HFF-Myc (cell line): ENCODE measurements at regions not wholly inside any gene's neighbourhood (a gene's known extent, or its start where the extent isn't known, plus 50 kb on each side); places are given as distances from the start of the nearest gene placed in this dataset.
"Not testable (repeated sequence)": the region's sequence is repeated elsewhere in the genome, so short reads cannot be mapped to it uniquely, and the experiment has no call there.

Experiments
- DNase-seq: peaks from one replicate; pipeline ENCODE4 v3.0.0-alpha.2; 2011; ENCODE audit warnings: low read depth; ENCODE audit errors: extremely low read depth
- H3K4me3 ChIP-seq: replicated peaks from 2 replicates; pipeline ENCODE4 v1.5.1; 2011; ENCODE audit warnings: low read depth, mild to moderate bottlenecking, control low read depth, low read length
- TF ChIP-seq, protein P1 (sequence below): IDR thresholded peaks from 2 replicates; pipeline ENCODE4 v1.5.1; 2012; ENCODE audit warnings: mild to moderate bottlenecking, low read depth, low read length, control low read depth; ENCODE audit errors: missing control alignments

DNA sequence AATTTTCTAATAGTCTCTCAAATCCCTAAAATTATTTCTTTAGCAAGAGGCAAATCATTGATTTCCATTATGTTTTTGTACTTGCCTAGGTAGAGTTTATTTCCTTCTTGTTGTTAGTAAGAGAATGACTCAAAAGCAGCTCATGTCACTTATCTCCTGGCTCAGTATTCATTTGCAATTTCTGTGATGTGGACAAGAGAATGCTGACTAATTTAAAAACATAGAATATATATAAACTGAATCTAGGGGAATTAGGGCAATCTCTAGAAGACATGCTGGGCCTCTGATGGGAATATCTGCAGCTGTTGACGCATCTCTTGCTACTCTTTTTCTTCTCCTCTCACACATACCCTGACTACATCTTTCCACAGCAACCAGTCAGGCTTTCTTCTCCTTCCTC, 130.8 kb upstream of the PRKD1 start:
- H3K4me3 ChIP-seq = no peak overlapping the region
- TF ChIP-seq, protein P1, sequence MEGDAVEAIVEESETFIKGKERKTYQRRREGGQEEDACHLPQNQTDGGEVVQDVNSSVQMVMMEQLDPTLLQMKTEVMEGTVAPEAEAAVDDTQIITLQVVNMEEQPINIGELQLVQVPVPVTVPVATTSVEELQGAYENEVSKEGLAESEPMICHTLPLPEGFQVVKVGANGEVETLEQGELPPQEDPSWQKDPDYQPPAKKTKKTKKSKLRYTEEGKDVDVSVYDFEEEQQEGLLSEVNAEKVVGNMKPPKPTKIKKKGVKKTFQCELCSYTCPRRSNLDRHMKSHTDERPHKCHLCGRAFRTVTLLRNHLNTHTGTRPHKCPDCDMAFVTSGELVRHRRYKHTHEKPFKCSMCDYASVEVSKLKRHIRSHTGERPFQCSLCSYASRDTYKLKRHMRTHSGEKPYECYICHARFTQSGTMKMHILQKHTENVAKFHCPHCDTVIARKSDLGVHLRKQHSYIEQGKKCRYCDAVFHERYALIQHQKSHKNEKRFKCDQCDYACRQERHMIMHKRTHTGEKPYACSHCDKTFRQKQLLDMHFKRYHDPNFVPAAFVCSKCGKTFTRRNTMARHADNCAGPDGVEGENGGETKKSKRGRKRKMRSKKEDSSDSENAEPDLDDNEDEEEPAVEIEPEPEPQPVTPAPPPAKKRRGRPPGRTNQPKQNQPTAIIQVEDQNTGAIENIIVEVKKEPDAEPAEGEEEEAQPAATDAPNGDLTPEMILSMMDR = no peak
- DNase-seq = no peak

DNA sequence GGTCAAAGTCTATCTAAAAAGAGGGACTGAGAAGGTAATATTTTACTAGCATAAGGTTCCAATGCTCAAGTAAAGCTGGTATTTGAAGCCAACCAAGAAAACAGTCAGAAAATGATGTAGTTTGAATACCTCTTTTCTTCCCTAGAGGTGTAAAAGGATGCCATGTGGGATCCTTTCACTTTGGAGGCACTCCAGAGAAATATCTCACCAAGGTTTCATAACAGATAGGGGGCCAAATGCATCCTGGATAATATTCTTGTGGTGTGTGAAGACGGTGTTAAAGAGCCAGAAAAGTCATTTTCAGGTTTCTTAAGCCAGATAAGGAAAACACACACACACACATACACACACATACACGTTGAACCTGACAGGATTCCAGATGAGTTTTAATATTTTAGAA, 136.1 kb upstream of the PRKD1 start:
- DNase-seq = no peak
- TF ChIP-seq, protein P1 = no peak
- H3K4me3 ChIP-seq = no peak overlapping the region

DNA sequence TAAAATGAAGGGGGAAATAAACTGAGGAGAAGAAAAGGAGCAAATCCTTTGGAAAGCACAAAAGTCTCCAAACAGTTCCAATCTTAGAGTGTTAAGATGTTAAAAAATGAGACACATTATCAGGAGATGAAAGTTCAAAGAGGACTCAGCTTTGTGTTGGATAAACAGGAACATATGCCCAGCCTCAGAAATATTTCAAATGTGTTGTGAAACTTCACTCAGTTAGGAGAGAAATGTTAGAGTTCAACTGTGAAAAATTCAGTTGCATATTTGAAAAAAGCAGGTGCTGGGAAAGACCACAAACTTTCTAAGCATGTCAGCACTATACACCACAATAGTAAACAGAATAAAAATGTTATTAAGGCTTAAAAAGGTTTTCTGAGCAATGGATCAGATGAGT, 136.8 kb upstream of the PRKD1 start:
- no peak overlapping the region for H3K4me3 ChIP-seq
- no peak for DNase-seq
- TF ChIP-seq, protein P1 = no peak

DNA sequence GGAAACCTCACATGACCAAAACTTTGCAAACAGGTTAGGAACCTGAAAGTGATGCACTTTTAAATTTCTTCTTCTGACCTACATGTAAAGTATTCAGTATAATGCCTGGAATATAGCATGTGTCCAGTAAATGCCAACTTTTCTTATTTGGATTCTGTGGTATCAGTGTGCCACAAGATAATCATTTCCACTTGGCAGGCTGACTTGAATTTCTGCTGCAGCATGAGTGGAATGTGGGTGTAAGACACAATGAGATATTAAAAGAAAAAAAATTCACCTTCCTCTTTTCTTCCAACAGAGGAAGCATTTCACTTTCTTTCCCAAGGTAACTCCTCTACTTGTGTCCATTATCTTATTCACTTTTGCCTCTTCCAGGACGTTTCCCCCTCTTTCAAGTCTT, 141.9 kb upstream of the PRKD1 start:
- DNase-seq = no peak
- TF ChIP-seq, protein P1 = no peak
- H3K4me3 ChIP-seq = no peak overlapping the region

DNA sequence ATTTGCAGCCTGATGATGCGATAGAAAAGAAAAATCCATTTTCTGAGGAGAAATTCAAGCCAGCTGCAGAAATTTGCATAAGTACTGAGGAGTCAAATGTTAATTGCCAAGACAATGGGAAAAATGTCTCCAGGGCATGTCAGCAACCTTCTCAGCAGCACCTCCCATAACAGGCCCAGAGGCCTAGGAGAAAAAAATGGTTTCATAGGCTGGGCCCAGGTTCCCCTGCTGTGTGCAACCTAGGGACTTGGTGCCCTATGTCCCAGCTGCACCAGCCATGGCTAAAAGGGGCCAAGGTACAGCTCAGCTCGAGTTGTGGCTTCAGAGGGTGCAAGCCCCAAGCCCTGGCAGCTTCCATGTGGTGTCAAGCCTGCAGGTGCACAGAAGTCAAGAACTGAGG, 144.8 kb upstream of the PRKD1 start:
- not testable (repeated sequence) for H3K4me3 ChIP-seq, DNase-seq

DNA sequence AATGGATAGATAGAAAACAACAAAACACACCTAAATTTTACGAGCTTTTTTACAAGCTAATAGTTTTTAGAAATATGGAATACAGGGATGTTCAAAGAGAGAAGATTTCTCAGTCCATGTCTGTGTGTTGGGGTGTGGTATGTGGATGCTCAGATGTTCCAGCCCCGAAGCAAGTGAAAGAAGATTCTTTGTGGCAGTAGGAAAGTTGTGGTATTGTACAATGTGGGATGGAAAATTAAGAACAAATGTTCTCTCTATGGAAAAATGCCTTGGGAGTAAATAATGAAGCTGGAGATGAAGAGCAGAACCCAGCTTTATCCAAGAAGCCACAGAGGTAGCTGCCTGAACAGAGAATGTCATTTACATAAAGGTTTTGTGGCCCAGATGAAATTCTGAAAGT, 150.3 kb upstream of the PRKD1 start:
- TF ChIP-seq, protein P1 = no peak
- DNase-seq = no peak
- no peak overlapping the region for H3K4me3 ChIP-seq

DNA sequence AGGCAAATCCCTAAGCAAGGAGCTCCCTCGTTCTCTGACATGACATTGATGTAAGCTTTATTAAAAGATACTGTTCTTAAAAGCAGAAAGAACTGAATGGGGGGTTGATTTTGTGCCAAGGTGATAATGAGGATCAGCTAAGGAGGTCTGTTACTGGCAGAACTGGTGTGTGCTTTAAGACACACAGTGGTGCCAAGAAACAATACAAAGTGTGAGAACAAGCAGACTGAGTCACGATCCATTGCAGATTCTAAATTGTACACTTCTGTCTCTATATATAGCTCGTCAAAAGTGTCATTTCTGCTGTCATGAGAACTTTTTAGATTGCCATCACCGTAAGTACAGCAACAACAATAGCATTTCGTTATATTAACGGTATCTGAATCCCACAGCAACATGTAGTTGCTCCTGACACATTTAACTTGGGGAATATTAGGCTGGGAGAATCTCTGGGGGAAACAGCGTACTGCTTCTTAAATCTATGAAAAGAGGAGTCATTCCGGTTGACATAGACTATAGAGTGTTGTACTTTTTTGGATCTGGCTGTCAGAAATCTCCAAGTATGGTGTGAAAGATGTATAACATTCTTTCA, 151.3 kb upstream of the PRKD1 start:
- TF ChIP-seq, protein P1 = no peak
- no peak overlapping the region for H3K4me3 ChIP-seq
- DNase-seq = no peak

DNA sequence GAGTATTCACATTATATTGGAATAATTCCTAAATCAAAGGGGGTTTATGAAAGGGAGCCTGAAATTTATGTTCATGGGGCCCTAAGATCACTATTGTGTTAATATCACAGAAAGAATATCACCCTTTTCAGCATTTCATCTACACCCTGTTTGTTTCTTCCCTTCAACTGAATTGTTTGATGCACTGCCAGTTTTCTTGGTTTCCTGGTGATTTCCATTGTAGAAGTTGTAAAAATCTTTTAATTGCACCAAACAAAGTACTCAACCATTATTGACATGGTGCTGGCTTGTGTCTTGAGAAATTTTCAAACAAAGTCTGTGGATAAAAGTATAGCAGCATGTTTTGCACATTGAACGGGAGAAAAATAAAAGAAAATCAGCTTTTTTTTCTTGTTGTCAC, 154.8 kb upstream of the PRKD1 start:
- DNase-seq = no peak
- no peak overlapping the region for H3K4me3 ChIP-seq
- TF ChIP-seq, protein P1 = no peak
